GM12872 (cell line): ENCODE measurements at regions not wholly inside any gene's neighbourhood (a gene's known extent, or its start where the extent isn't known, plus 50 kb on each side); places are given as distances from the start of the nearest gene placed in this dataset.

Source experiments
- CTCF ChIP-seq: IDR thresholded peaks from 3 replicates; pipeline ENCODE4 v1.5.1; 2011; ENCODE audit warnings: low read depth, mild to moderate bottlenecking, low read length, moderate library complexity; ENCODE audit not compliant: insufficient read depth

DNA sequence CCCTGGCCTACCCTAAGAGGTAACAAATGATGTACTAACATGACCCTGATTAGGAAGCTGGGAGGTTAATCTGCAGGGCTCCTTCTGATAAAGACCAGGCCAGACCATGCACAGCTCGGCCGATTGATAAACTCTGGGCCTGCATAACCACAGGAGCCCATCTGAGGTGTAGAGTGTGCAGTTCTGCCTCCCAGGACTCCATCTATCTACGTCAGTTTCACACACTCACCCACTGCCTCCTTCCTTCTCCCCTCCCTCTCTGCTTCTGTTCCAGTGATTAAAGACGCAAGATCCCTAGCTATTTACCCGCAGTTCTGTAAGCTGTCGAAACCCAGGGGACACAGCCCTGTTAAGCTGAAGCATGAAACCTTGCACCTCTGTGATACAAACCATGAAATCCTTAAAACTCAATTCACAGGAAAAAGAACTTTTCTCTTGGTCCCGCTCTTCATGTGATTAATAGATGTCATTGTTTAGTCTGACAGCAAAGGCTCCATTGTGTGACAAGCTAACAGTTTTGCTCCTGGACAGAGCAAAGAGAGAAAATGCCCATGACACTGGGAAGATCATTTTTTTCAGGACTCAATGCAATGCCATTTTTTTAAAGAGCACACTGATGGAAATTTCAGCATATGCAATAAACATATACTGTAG lies 470.6 kb downstream of the MAFB start:
- TF ChIP-seq CTCF, result no peak

DNA sequence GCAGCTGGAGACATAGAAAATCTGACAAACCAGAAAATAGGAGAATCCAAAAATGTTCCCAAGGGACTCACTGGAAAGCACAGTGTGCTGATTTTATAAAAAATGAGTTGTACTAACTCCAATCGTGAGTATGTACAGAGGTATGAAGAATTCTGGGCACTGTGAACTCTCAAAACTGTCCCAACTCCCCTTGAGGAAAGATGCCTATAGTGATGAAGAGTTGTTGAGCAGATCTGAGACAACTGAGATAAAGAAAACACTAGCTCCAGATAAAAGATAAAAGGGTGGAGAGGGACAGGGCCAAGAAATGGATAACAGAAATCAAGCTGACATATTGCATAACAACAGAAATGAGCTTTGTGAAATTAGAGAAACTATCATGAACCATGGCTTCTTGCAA lies 481.4 kb downstream of the MAFB start:
- TF ChIP-seq CTCF, result no peak

- TF ChIP-seq CTCF, result no peak
These were observed 483.1 kb downstream of the MAFB start for GRCh38 chr20:40205971-40206370.

GRCh38 chr20:40203032-40203431 lies 486.0 kb downstream of the MAFB start:
- no peak for TF ChIP-seq CTCF

DNA sequence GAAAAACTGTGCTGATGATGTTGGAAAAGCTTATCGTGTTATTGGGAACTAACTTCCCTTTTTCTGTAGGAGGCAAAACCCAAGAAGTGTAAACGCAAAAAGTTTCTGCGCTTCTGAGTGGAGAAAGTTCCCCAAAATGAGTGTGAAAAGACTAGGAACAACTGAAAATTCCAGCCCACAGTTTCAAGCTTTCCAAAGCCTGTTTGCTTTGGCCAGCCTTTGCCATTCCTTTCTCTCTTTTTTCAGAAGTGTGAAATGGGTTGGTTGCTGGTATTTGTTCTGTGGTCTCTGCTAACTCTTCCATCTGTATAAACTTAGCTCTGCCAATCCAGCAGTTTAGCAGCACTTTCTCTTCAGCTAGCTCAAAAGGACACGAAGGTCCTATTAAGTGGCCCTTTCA lies 491.3 kb downstream of the MAFB start:
- TF ChIP-seq CTCF, result no peak

DNA sequence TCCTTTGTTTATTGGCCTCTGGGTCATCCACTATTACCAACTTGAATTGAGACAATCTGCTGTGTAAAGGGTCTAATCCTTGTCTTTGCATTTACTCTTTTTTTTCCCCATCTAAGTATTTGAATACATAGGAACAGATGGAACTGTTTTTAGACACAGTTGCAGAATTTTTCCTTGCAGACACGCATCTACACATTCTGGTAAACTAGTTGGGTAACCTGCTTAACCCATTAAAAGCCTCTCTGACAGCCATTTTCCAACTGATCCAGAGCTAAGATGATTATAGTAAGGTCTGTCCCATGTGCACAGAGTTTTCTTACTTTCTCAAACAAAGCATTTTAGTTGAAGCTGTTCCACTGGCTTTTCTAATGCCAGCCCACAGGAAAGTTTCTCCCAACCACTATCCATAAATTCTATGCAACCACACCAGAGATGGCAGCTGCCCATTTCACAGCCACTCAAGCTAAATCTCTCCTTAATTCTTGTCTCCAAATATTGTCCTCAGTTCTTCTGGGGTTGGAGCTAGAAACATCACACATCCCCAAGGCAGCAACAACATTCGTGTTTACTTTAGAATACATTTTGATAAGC lies 492.1 kb downstream of the MAFB start:
- TF ChIP-seq CTCF, result no peak

GRCh38 chr20:40195742-40196141 lies 493.3 kb downstream of the MAFB start:
- no peak for TF ChIP-seq CTCF

- no peak for TF ChIP-seq CTCF
These were observed 496.5 kb downstream of the MAFB start for GRCh38 chr20:40192529-40192928.
